ENCODE measurements at regions not wholly inside any gene's neighbourhood (a gene's known extent, or its start where the extent isn't known, plus 50 kb on each side); places are given as distances from the start of the nearest gene placed in this dataset.

- no peaks in the 10 kb centered on the region for H3K36me3 Mint-ChIP-seq (ENCODE audit: insufficient read depth)
Measured at GRCh38 chr22:35203583-35203982, 53.7 kb upstream of the HMGXB4 start.

GRCh38 chr22:35204807-35205775 lies 52.2 kb upstream of the HMGXB4 start:
- TF ChIP-seq, protein P1, sequence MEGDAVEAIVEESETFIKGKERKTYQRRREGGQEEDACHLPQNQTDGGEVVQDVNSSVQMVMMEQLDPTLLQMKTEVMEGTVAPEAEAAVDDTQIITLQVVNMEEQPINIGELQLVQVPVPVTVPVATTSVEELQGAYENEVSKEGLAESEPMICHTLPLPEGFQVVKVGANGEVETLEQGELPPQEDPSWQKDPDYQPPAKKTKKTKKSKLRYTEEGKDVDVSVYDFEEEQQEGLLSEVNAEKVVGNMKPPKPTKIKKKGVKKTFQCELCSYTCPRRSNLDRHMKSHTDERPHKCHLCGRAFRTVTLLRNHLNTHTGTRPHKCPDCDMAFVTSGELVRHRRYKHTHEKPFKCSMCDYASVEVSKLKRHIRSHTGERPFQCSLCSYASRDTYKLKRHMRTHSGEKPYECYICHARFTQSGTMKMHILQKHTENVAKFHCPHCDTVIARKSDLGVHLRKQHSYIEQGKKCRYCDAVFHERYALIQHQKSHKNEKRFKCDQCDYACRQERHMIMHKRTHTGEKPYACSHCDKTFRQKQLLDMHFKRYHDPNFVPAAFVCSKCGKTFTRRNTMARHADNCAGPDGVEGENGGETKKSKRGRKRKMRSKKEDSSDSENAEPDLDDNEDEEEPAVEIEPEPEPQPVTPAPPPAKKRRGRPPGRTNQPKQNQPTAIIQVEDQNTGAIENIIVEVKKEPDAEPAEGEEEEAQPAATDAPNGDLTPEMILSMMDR (IDR thresholded peaks at IDR 0.05; ENCODE audit: unreplicated experiment), result no peak
- H3K27me3 Mint-ChIP-seq, result peaks cover 7% of the 10 kb centered on the region
- H3K4me1 Mint-ChIP-seq (ENCODE audit: low read depth), result peaks cover 6% of the 10 kb centered on the region
- peak overlapping the region; percentile 73 for H3K27ac Mint-ChIP-seq
- no peak overlapping the region for H3K4me3 Mint-ChIP-seq (ENCODE audit: low read depth)
- peaks cover 3% of the 10 kb centered on the region for H3K9me3 Mint-ChIP-seq (ENCODE audit: low read depth)
- no peak for DNase-seq (ENCODE audit: low spot score, unreplicated experiment)
- H3K36me3 Mint-ChIP-seq (ENCODE audit: insufficient read depth), result no peaks in the 10 kb centered on the region

More at GRCh38 chr22:35203583-35203982, 53.7 kb upstream of the HMGXB4 start:
- Mint-ChIP-seq H3K27ac (no peak overlapping the region), H3K27me3 (peaks cover 3% of the 10 kb centered on the region), H3K4me3 (ENCODE audit: low read depth) (no peak overlapping the region), H3K9me3 (ENCODE audit: low read depth) (peaks cover 3% of the 10 kb centered on the region), H3K4me1 (ENCODE audit: low read depth) (peaks cover 6% of the 10 kb centered on the region)
- DNase-seq (ENCODE audit: low spot score, unreplicated experiment), result no peak
- TF ChIP-seq, protein P1 (IDR thresholded peaks at IDR 0.05; ENCODE audit: unreplicated experiment), result no peak

DNA sequence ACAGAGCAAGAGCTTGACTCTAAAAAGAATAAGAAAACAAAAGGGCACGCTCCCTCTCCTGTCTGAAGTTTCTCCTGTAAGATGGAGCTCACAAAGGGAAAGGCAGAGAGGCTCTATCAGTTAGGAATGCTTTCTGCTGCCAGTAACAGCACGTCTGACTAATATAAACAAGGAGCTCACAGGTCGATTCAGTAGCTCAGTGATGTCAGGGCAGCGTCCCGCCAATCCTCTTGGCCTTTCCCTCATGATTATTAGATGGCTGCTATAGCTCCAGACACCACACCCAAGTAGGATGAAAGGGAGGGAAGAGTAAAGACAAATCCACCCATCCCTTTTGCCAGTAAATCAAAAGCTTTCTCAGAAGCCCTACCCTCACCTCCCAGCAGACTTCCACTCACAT lies 51.3 kb upstream of the HMGXB4 start:
- H3K27ac Mint-ChIP-seq, result peak overlapping the region; percentile 54
- no peaks in the 10 kb centered on the region for H3K9me3 Mint-ChIP-seq (ENCODE audit: low read depth)
- DNase-seq (ENCODE audit: low spot score, unreplicated experiment), result no peak
- TF ChIP-seq, protein P1 (IDR thresholded peaks at IDR 0.05; ENCODE audit: unreplicated experiment), result no peak
- H3K4me3 Mint-ChIP-seq (ENCODE audit: low read depth), result no peak overlapping the region
- no peaks in the 10 kb centered on the region for H3K36me3 Mint-ChIP-seq (ENCODE audit: insufficient read depth)
- H3K27me3 Mint-ChIP-seq, result peaks cover 5% of the 10 kb centered on the region
- H3K4me1 Mint-ChIP-seq (ENCODE audit: low read depth), result peaks cover 6% of the 10 kb centered on the region

- Mint-ChIP-seq H3K4me3 (ENCODE audit: low read depth) (no peak overlapping the region), H3K27ac (no peak overlapping the region), H3K4me1 (ENCODE audit: low read depth) (peaks cover 7% of the 10 kb centered on the region), H3K27me3 (peaks cover 6% of the 10 kb centered on the region), H3K36me3 (ENCODE audit: insufficient read depth) (no peaks in the 10 kb centered on the region), H3K9me3 (ENCODE audit: low read depth) (no peaks in the 10 kb centered on the region)
- TF ChIP-seq, protein P1 (IDR thresholded peaks at IDR 0.05; ENCODE audit: unreplicated experiment), result no peak
- no peak for DNase-seq (ENCODE audit: low spot score, unreplicated experiment)
Measured at GRCh38 chr22:35206889-35207288, 50.4 kb upstream of the HMGXB4 start.
